ENCODE measurements at regions not wholly inside any gene's neighbourhood (a gene's known extent, or its start where the extent isn't known, plus 50 kb on each side); places are given as distances from the start of the nearest gene placed in this dataset.

- Histone ChIP-seq H3K4me3 (ENCODE audit: low read depth in 2 of 2, low read length in 2 of 2) (no peak overlapping the region), H3K27me3 (ENCODE audit: control insufficient read depth, insufficient read depth, low read length) (no peaks in the 10 kb centered on the region; the same call in 1 of the 2 replicates), H3K4me1 (ENCODE audit: control insufficient read depth, insufficient read depth, low read length) (no peaks in the 10 kb centered on the region), H3K36me3 (ENCODE audit: control insufficient read depth, insufficient read depth, low read length) (no peaks in the 10 kb centered on the region), H3K27ac (ENCODE audit: low read length) (no peak overlapping the region), H3K9me3 (ENCODE audit: control insufficient read depth, insufficient read depth, low read depth, low read length) (no peaks in the 10 kb centered on the region)
- CTCF ChIA-PET: interaction anchor here (0.5 kb wide), 1 partner anchor 299 kb away, joined by 3 read pairs; no protein-coding TSS in a partner anchor
- TF ChIP-seq SIN3A (IDR thresholded peaks at IDR 0.05; ENCODE audit: borderline replicate concordance, insufficient read depth, low read depth, low read length): no peak
- no peak for TF ChIP-seq TCF7L2 (IDR thresholded peaks at IDR 0.05; ENCODE audit: low read depth, low read length)
- TF ChIP-seq, protein P1, sequence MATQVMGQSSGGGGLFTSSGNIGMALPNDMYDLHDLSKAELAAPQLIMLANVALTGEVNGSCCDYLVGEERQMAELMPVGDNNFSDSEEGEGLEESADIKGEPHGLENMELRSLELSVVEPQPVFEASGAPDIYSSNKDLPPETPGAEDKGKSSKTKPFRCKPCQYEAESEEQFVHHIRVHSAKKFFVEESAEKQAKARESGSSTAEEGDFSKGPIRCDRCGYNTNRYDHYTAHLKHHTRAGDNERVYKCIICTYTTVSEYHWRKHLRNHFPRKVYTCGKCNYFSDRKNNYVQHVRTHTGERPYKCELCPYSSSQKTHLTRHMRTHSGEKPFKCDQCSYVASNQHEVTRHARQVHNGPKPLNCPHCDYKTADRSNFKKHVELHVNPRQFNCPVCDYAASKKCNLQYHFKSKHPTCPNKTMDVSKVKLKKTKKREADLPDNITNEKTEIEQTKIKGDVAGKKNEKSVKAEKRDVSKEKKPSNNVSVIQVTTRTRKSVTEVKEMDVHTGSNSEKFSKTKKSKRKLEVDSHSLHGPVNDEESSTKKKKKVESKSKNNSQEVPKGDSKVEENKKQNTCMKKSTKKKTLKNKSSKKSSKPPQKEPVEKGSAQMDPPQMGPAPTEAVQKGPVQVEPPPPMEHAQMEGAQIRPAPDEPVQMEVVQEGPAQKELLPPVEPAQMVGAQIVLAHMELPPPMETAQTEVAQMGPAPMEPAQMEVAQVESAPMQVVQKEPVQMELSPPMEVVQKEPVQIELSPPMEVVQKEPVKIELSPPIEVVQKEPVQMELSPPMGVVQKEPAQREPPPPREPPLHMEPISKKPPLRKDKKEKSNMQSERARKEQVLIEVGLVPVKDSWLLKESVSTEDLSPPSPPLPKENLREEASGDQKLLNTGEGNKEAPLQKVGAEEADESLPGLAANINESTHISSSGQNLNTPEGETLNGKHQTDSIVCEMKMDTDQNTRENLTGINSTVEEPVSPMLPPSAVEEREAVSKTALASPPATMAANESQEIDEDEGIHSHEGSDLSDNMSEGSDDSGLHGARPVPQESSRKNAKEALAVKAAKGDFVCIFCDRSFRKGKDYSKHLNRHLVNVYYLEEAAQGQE (IDR thresholded peaks at IDR 0.05; ENCODE audit: insufficient read depth in 1 of 2, low read depth in 2 of 2, low read length in 1 of 2): no peak
- TF ChIP-seq POLR2AphosphoS5 (IDR thresholded peaks at IDR 0.05; ENCODE audit: low read depth, low read length): no peak
- TF ChIP-seq, protein P2, sequence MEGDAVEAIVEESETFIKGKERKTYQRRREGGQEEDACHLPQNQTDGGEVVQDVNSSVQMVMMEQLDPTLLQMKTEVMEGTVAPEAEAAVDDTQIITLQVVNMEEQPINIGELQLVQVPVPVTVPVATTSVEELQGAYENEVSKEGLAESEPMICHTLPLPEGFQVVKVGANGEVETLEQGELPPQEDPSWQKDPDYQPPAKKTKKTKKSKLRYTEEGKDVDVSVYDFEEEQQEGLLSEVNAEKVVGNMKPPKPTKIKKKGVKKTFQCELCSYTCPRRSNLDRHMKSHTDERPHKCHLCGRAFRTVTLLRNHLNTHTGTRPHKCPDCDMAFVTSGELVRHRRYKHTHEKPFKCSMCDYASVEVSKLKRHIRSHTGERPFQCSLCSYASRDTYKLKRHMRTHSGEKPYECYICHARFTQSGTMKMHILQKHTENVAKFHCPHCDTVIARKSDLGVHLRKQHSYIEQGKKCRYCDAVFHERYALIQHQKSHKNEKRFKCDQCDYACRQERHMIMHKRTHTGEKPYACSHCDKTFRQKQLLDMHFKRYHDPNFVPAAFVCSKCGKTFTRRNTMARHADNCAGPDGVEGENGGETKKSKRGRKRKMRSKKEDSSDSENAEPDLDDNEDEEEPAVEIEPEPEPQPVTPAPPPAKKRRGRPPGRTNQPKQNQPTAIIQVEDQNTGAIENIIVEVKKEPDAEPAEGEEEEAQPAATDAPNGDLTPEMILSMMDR (IDR thresholded peaks at IDR 0.05): no peak
- ATAC-seq: no peak
- POLR2A ChIA-PET: no interaction called here
- no peak for DNase-seq (ENCODE audit: low read depth, low spot score)
- intact Hi-C loops (cut with micrococcal nuclease; ENCODE audit: unreplicated experiment): no loop called here
- no TSS peak for BruUV-seq (replicated peaks)
- in situ Hi-C loops (cut with HindIII; ENCODE audit: low pct_unique_long_range_greater_than_20kb, low sequenced_read_pairs): no loop called here
Observed at GRCh38 chr10:70964245-70964644, 75.9 kb upstream of the PCBD1 start.

- TF ChIP-seq POLR2AphosphoS5 (IDR thresholded peaks at IDR 0.05; ENCODE audit: low read depth, low read length) (no peak), SIN3A (IDR thresholded peaks at IDR 0.05; ENCODE audit: borderline replicate concordance, insufficient read depth, low read depth, low read length) (no peak), TCF7L2 (IDR thresholded peaks at IDR 0.05; ENCODE audit: low read depth, low read length) (no peak)
- TF ChIP-seq, protein P1 (IDR thresholded peaks at IDR 0.05; ENCODE audit: insufficient read depth in 1 of 2, low read depth in 2 of 2, low read length in 1 of 2): no peak
- TF ChIP-seq, protein P2 (IDR thresholded peaks at IDR 0.05): no peak
- no peaks in the 10 kb centered on the region for H3K36me3 ChIP-seq (ENCODE audit: control insufficient read depth, insufficient read depth, low read length)
- no peaks in the 10 kb centered on the region for H3K4me1 ChIP-seq (ENCODE audit: control insufficient read depth, insufficient read depth, low read length)
- ATAC-seq: no peak
- no TSS peak for BruUV-seq (replicated peaks)
- H3K9me3 ChIP-seq (ENCODE audit: control insufficient read depth, insufficient read depth, low read depth, low read length): no peaks in the 10 kb centered on the region
- DNase-seq (ENCODE audit: low read depth, low spot score): no peak
- H3K27me3 ChIP-seq (ENCODE audit: control insufficient read depth, insufficient read depth, low read length): no peaks in the 10 kb centered on the region; the same call in 1 of the 2 replicates
- in situ Hi-C loops (cut with HindIII; ENCODE audit: low pct_unique_long_range_greater_than_20kb, low sequenced_read_pairs) (no loop called here), intact Hi-C loops (cut with micrococcal nuclease; ENCODE audit: unreplicated experiment) (no loop called here)
- no peak overlapping the region for H3K4me3 ChIP-seq (ENCODE audit: low read depth in 2 of 2, low read length in 2 of 2)
- POLR2A ChIA-PET: no interaction called here
- no peak overlapping the region for H3K27ac ChIP-seq (ENCODE audit: low read length)
- CTCF ChIA-PET: no interaction called here
Observed at GRCh38 chr10:70964881-70965280, 76.5 kb upstream of the PCBD1 start.

All from Panc1 (cell line).